Panc1 (cell line): ENCODE measurements at regions not wholly inside any gene's neighbourhood (a gene's known extent, or its start where the extent isn't known, plus 50 kb on each side); places are given as distances from the start of the nearest gene placed in this dataset.

Experiments used
- ATAC-seq: fragments of 200-7000 bp; cut with Tn5 transposase; 2 replicates; pipeline ENCODE4 v1.9.1; 2020; ENCODE audit warnings: mild to moderate bottlenecking, moderate library complexity
- BruUV-seq: library from RNA; stranded (reverse); fragments of 400-500 nt; replicated peaks from 2 replicates; lab custom pipeline; 2021; lab: Mats Ljungman, UMichigan
- CTCF ChIA-PET: fragments of 300-600 bp; sonication (Branson Sonifier 250); formaldehyde crosslinking; loops from one replicate; lab custom pipeline; 2022; ENCODE audit warnings: antibody characterized with exemption; lab: Charles Lee
- POLR2A ChIA-PET: fragments of 300-600 bp; sonication (Branson Sonifier 250); formaldehyde crosslinking; loops from one replicate; lab custom pipeline; 2022; ENCODE audit warnings: antibody characterized with exemption; lab: Charles Lee
- DNase-seq: peaks from one replicate; pipeline ENCODE4 v3.0.0-alpha.2; 2010; ENCODE audit warnings: low read depth, low spot score
- H3K27ac ChIP-seq: 2 replicates; pipeline ENCODE4 v1.5.1; 2011; ENCODE audit warnings: mild to moderate bottlenecking, low read length, inconsistent platforms
- H3K27me3 ChIP-seq: fragments of 200-500 bp; sonication (Bioruptor generic); 2 replicates; pipeline ENCODE4 v1.6.0; 2014; ENCODE audit warnings: low read length, inconsistent platforms; ENCODE audit not compliant: control insufficient read depth, insufficient read depth
- H3K36me3 ChIP-seq: fragments of 200-500 bp; sonication (Bioruptor generic); 2 replicates; pipeline ENCODE4 v1.5.1; 2014; ENCODE audit warnings: inconsistent platforms, mild to moderate bottlenecking, low read length, moderate library complexity; ENCODE audit not compliant: control insufficient read depth, insufficient read depth
- H3K4me1 ChIP-seq: 2 replicates; pipeline ENCODE4 v1.5.1; 2011; ENCODE audit warnings: inconsistent platforms, mild to moderate bottlenecking, low read length, moderate library complexity; ENCODE audit not compliant: control insufficient read depth, insufficient read depth
- H3K4me3 ChIP-seq, 2 experiments: 2 replicates each; pipeline ENCODE4 v1.5.1; 2011 to 2012; ENCODE audit warnings: low read depth in 2 of 2, low read length in 2 of 2, mild to moderate bottlenecking in 2 of 2, inconsistent platforms in 1 of 2, moderate library complexity in 1 of 2
- H3K9me3 ChIP-seq: fragments of 200-500 bp; sonication (Bioruptor generic); 2 replicates; pipeline ENCODE4 v1.5.1; 2014; ENCODE audit warnings: low read depth, mild to moderate bottlenecking, inconsistent platforms, low read length, moderate library complexity; ENCODE audit not compliant: control insufficient read depth, insufficient read depth
- POLR2AphosphoS5 ChIP-seq: IDR thresholded peaks from 2 replicates; pipeline ENCODE4 v1.6.1; 2012; ENCODE audit warnings: mild to moderate bottlenecking, low read depth, low read length, moderate library complexity
- SIN3A ChIP-seq: IDR thresholded peaks from 2 replicates; pipeline ENCODE4 v1.6.1; 2012; ENCODE audit warnings: low read depth, mild to moderate bottlenecking, low read length, moderate library complexity, borderline replicate concordance; ENCODE audit not compliant: insufficient read depth
- TCF7L2 ChIP-seq: IDR thresholded peaks from 2 replicates; pipeline ENCODE4 v1.6.1; 2011; ENCODE audit warnings: mild to moderate bottlenecking, low read depth, low read length, inconsistent platforms
- in situ Hi-C: cut with HindIII; loops from 2 replicates; pipeline ENCODE4 v1.10.0; 2016; ENCODE audit warnings: low sequenced_read_pairs, low pct_unique_long_range_greater_than_20kb
- intact Hi-C: fragments of 100-400 bp; cut with micrococcal nuclease; formaldehyde crosslinking; loops from one replicate; pipeline ENCODE4 v1.10.0; 2022; ENCODE audit not compliant: unreplicated experiment
- TF ChIP-seq, protein P1 (sequence below), 2 experiments: IDR thresholded peaks; 2 replicates each; pipeline ENCODE4 v1.6.1; 2011 to 2012; ENCODE audit warnings: low read depth in 2 of 2, control low read depth in 1 of 2, low read length in 1 of 2, mild to moderate bottlenecking in 1 of 2, moderate library complexity in 1 of 2; ENCODE audit not compliant: insufficient read depth in 1 of 2
- TF ChIP-seq, protein P2 (sequence below): fragments of 450-650 bp; IDR thresholded peaks from 2 replicates; pipeline ENCODE4 v1.5.1; 2017; ENCODE audit warnings: mild to moderate bottlenecking

DNA sequence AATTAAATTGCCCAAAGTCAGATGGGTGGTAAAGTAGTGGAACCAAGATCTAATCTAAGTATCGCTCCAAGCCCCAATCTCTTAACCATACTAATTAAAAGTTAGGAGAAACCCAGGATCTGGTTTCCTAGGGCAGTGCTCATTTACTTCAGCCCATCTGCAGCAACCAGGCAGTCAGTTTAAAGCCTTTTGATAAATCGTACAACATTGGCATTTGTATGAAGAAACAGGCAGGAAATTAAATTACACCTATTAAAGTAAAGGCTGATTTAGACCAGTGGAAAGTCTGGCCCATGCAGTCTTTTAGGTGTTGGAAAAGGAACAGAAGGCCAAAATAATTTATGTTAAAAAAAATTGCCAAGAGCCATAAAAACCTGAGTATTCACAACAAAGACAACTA lies 594.4 kb upstream of the UBE2E2 start:
- ChIA-PET CTCF (no interaction called here), POLR2A (no interaction called here)
- intact Hi-C loops (no loop called here), in situ Hi-C loops (no loop called here)
- no peaks in the 10 kb centered on the region for H3K27me3 ChIP-seq
- DNase-seq (no peak), ATAC-seq (no peak)
- no peaks in the 10 kb centered on the region for H3K9me3 ChIP-seq
- no peak for TF ChIP-seq SIN3A
- TF ChIP-seq, protein P1, sequence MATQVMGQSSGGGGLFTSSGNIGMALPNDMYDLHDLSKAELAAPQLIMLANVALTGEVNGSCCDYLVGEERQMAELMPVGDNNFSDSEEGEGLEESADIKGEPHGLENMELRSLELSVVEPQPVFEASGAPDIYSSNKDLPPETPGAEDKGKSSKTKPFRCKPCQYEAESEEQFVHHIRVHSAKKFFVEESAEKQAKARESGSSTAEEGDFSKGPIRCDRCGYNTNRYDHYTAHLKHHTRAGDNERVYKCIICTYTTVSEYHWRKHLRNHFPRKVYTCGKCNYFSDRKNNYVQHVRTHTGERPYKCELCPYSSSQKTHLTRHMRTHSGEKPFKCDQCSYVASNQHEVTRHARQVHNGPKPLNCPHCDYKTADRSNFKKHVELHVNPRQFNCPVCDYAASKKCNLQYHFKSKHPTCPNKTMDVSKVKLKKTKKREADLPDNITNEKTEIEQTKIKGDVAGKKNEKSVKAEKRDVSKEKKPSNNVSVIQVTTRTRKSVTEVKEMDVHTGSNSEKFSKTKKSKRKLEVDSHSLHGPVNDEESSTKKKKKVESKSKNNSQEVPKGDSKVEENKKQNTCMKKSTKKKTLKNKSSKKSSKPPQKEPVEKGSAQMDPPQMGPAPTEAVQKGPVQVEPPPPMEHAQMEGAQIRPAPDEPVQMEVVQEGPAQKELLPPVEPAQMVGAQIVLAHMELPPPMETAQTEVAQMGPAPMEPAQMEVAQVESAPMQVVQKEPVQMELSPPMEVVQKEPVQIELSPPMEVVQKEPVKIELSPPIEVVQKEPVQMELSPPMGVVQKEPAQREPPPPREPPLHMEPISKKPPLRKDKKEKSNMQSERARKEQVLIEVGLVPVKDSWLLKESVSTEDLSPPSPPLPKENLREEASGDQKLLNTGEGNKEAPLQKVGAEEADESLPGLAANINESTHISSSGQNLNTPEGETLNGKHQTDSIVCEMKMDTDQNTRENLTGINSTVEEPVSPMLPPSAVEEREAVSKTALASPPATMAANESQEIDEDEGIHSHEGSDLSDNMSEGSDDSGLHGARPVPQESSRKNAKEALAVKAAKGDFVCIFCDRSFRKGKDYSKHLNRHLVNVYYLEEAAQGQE (IDR thresholded peaks at IDR 0.05; ENCODE audit: insufficient read depth in 1 of 2, low read depth in 2 of 2, low read length in 1 of 2), result no peak
- no TSS peak for BruUV-seq
- no peak overlapping the region for H3K4me3 ChIP-seq
- H3K36me3 ChIP-seq, result no peaks in the 10 kb centered on the region
- no peak overlapping the region for H3K27ac ChIP-seq
- H3K4me1 ChIP-seq, result no peaks in the 10 kb centered on the region

DNA sequence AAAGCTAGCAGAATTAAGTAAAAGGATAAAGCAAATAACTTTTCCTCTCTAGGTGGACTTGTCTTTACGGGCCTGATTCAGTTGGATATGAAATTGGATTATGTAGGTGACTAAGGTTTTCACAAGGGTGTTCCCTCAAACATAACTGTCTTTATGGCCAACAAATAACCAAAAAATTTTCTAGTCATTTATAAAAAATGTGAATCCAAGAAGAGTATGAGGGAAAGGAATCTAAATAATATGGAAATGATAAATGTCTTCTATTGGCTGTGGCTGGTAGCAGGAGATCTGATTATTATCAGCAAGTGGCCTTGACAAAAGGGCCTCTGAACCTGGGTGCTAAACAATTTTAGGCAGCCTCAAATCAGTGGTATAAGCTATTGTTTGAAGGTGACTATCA lies 594.0 kb upstream of the UBE2E2 start:
- H3K4me3 ChIP-seq, result no peak overlapping the region
- TF ChIP-seq POLR2AphosphoS5, result no peak
- no peak for TF ChIP-seq SIN3A
- TF ChIP-seq, protein P1 (IDR thresholded peaks at IDR 0.05; ENCODE audit: insufficient read depth in 1 of 2, low read depth in 2 of 2, low read length in 1 of 2), result no peak
- TF ChIP-seq TCF7L2, result no peak
- TF ChIP-seq, protein P2, sequence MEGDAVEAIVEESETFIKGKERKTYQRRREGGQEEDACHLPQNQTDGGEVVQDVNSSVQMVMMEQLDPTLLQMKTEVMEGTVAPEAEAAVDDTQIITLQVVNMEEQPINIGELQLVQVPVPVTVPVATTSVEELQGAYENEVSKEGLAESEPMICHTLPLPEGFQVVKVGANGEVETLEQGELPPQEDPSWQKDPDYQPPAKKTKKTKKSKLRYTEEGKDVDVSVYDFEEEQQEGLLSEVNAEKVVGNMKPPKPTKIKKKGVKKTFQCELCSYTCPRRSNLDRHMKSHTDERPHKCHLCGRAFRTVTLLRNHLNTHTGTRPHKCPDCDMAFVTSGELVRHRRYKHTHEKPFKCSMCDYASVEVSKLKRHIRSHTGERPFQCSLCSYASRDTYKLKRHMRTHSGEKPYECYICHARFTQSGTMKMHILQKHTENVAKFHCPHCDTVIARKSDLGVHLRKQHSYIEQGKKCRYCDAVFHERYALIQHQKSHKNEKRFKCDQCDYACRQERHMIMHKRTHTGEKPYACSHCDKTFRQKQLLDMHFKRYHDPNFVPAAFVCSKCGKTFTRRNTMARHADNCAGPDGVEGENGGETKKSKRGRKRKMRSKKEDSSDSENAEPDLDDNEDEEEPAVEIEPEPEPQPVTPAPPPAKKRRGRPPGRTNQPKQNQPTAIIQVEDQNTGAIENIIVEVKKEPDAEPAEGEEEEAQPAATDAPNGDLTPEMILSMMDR, result no peak
- BruUV-seq, result no TSS peak
- ChIA-PET POLR2A (no interaction called here), CTCF (no interaction called here)
- no peak for ATAC-seq
- H3K9me3 ChIP-seq, result no peaks in the 10 kb centered on the region
- no peaks in the 10 kb centered on the region for H3K27me3 ChIP-seq
- H3K27ac ChIP-seq, result no peak overlapping the region
- in situ Hi-C loops, result no loop called here
- no peak for DNase-seq
- no peaks in the 10 kb centered on the region for H3K36me3 ChIP-seq
- intact Hi-C loops, result no loop called here
- H3K4me1 ChIP-seq, result no peaks in the 10 kb centered on the region
